ENCODE measurements at regions not wholly inside any gene's neighbourhood (a gene's known extent, or its start where the extent isn't known, plus 50 kb on each side); places are given as distances from the start of the nearest gene placed in this dataset.

DNA sequence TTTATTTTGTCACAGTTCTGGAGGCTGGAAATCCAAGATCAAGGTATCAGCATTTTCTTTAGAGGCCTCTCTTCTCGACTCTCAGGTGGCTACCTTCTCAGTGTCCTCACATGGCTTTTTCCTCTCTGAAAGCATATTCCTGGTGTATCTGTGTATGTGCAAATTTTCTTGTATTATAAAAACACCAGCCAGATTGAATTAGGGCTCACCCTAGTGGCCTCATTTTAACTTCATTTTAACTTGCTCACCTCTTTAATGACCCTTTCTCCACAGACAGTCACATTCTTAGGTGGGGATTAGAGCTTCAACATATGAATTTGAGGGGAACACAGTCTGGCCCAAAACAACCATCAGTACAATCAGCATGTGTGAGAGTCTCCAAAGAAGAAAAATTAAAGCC is 542.4 kb upstream of the FAM241A start:
- H3K4me2 ChIP-seq: no peak overlapping the region
- H3K79me2 ChIP-seq (ENCODE audit: insufficient read depth, low read depth): no peaks in the 10 kb centered on the region
- no peak overlapping the region for H3K27ac ChIP-seq
- no peaks in the 10 kb centered on the region for H3K36me3 ChIP-seq (ENCODE audit: insufficient read depth)
- no peaks in the 10 kb centered on the region for H3K4me1 ChIP-seq (ENCODE audit: low read depth, poor library complexity, severe bottlenecking)
- no peak overlapping the region for H3K9ac ChIP-seq
- no peak overlapping the region for H2AFZ ChIP-seq (ENCODE audit: low read depth)
- TF ChIP-seq, protein P1, sequence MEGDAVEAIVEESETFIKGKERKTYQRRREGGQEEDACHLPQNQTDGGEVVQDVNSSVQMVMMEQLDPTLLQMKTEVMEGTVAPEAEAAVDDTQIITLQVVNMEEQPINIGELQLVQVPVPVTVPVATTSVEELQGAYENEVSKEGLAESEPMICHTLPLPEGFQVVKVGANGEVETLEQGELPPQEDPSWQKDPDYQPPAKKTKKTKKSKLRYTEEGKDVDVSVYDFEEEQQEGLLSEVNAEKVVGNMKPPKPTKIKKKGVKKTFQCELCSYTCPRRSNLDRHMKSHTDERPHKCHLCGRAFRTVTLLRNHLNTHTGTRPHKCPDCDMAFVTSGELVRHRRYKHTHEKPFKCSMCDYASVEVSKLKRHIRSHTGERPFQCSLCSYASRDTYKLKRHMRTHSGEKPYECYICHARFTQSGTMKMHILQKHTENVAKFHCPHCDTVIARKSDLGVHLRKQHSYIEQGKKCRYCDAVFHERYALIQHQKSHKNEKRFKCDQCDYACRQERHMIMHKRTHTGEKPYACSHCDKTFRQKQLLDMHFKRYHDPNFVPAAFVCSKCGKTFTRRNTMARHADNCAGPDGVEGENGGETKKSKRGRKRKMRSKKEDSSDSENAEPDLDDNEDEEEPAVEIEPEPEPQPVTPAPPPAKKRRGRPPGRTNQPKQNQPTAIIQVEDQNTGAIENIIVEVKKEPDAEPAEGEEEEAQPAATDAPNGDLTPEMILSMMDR (conservative IDR thresholded peaks at IDR 0.05; ENCODE audit: low read depth, low read length): no peak; the same call in 1 of the 2 replicates
- no peaks in the 10 kb centered on the region for H3K27me3 ChIP-seq (ENCODE audit: insufficient read depth, low read depth)
- no peak overlapping the region for H3K4me3 ChIP-seq (IDR thresholded peaks at IDR 0.05; ENCODE audit: insufficient read depth, low read depth, low read length)
- no peaks in the 10 kb centered on the region for H4K20me1 ChIP-seq (ENCODE audit: insufficient read depth)

- H2AFZ ChIP-seq (ENCODE audit: low read depth): no peak overlapping the region
- no peaks in the 10 kb centered on the region for H3K4me1 ChIP-seq (ENCODE audit: low read depth, poor library complexity, severe bottlenecking)
- no peaks in the 10 kb centered on the region for H4K20me1 ChIP-seq (ENCODE audit: insufficient read depth)
- no peak overlapping the region for H3K4me2 ChIP-seq
- no peaks in the 10 kb centered on the region for H3K79me2 ChIP-seq (ENCODE audit: insufficient read depth, low read depth)
- TF ChIP-seq, protein P1 (conservative IDR thresholded peaks at IDR 0.05; ENCODE audit: low read depth, low read length): no peak
- no peak overlapping the region for H3K4me3 ChIP-seq (IDR thresholded peaks at IDR 0.05; ENCODE audit: insufficient read depth, low read depth, low read length)
- no peaks in the 10 kb centered on the region for H3K27me3 ChIP-seq (ENCODE audit: insufficient read depth, low read depth)
- no peaks in the 10 kb centered on the region for H3K36me3 ChIP-seq (ENCODE audit: insufficient read depth)
- no peak overlapping the region for H3K9ac ChIP-seq
- no peak overlapping the region for H3K27ac ChIP-seq
These were observed 540.1 kb upstream of the FAM241A start for GRCh38 chr4:111605111-111605510.

GRCh38 chr4:111610681-111611080 is 534.6 kb upstream of the FAM241A start:
- H3K4me3 ChIP-seq (IDR thresholded peaks at IDR 0.05; ENCODE audit: insufficient read depth, low read depth, low read length): no peak overlapping the region
- no peaks in the 10 kb centered on the region for H3K36me3 ChIP-seq (ENCODE audit: insufficient read depth)
- H2AFZ ChIP-seq (ENCODE audit: low read depth): no peak overlapping the region
- H3K4me2 ChIP-seq: no peak overlapping the region
- TF ChIP-seq, protein P1 (conservative IDR thresholded peaks at IDR 0.05; ENCODE audit: low read depth, low read length): no peak
- no peaks in the 10 kb centered on the region for H4K20me1 ChIP-seq (ENCODE audit: insufficient read depth)
- no peaks in the 10 kb centered on the region for H3K27me3 ChIP-seq (ENCODE audit: insufficient read depth, low read depth)
- H3K9ac ChIP-seq: no peak overlapping the region
- H3K79me2 ChIP-seq (ENCODE audit: insufficient read depth, low read depth): no peaks in the 10 kb centered on the region
- no peak overlapping the region for H3K27ac ChIP-seq
- no peaks in the 10 kb centered on the region for H3K4me1 ChIP-seq (ENCODE audit: low read depth, poor library complexity, severe bottlenecking)

DNA sequence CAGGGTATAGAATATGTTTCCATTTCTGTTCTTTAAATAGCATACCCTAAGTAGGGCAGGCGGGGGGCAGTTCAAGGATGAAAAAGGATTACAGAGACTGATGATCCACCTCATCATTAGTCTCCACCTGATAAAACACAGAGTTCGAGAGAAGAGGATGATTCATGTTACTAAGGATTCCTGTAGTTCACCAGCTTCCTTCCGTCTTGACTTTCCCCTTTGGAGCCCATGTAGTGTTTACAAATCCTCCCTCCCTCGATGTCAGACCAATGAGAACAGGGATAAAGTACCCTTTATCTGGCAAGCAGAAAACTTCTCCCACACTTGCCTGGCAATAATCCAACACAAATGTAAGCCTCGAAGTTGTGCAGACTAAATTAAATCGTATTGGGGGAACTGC is 526.3 kb upstream of the FAM241A start:
- H3K9ac ChIP-seq: no peak overlapping the region
- no peaks in the 10 kb centered on the region for H3K4me1 ChIP-seq (ENCODE audit: low read depth, poor library complexity, severe bottlenecking)
- no peak overlapping the region for H3K4me3 ChIP-seq (IDR thresholded peaks at IDR 0.05; ENCODE audit: insufficient read depth, low read depth, low read length)
- no peaks in the 10 kb centered on the region for H3K27me3 ChIP-seq (ENCODE audit: insufficient read depth, low read depth)
- H4K20me1 ChIP-seq (ENCODE audit: insufficient read depth): no peaks in the 10 kb centered on the region
- no peaks in the 10 kb centered on the region for H3K79me2 ChIP-seq (ENCODE audit: insufficient read depth, low read depth)
- TF ChIP-seq, protein P1 (conservative IDR thresholded peaks at IDR 0.05; ENCODE audit: low read depth, low read length): no peak
- no peak overlapping the region for H2AFZ ChIP-seq (ENCODE audit: low read depth)
- H3K36me3 ChIP-seq (ENCODE audit: insufficient read depth): no peaks in the 10 kb centered on the region
- no peak overlapping the region for H3K4me2 ChIP-seq
- no peak overlapping the region for H3K27ac ChIP-seq
